Sciatic nerve (tissue), 2 donors: ENCODE measurements at regions not wholly inside any gene's neighbourhood (a gene's known extent, or its start where the extent isn't known, plus 50 kb on each side); places are given as distances from the start of the nearest gene placed in this dataset.
A peak's percentile ranks its signal among the peaks of the same experiment; 100 is the strongest.

ENCODE experiments used
- ATAC-seq: fragments of 200-7000 bp; cut with Tn5 transposase; one replicate; pipeline ENCODE4 v1.9.1; 2020; ENCODE audit warnings: mild to moderate bottlenecking, moderate library complexity
- DNase-seq: peaks from one replicate; pipeline ENCODE4 v3.0.0-alpha.2; 2020; ENCODE audit warnings: low spot score
- intact Hi-C: fragments of 100-400 bp; cut with DNase I; formaldehyde crosslinking; loops from one replicate; pipeline ENCODE4 v1.14.2; 2022
- donor health status: DM: no; HTN: no; CAD: no.
- donor health status: DM: no; HTN: no; CAD: no.

DNA sequence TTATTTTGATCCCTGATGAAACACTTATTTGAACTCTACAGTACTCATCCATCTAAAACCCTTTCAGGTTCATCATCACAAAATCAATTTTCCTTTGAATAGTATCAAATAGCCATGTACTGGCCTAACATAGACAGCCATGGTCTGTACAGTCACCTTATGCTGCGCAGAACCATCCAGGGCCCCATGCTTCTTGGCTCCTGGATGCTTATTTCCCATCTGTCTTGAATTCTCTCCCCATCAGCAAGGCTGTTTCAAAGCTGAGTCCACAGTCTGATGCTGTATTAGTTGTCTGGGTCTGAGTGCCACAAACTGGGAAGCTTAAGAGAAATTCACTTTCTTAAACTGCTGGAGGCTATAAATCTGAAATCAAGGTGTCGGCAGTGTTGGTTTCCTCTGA lies 290.2 kb downstream of the OSR1 start:
- intact Hi-C loops = no loop called here
- no peak for ATAC-seq
- no peak for DNase-seq

DNA sequence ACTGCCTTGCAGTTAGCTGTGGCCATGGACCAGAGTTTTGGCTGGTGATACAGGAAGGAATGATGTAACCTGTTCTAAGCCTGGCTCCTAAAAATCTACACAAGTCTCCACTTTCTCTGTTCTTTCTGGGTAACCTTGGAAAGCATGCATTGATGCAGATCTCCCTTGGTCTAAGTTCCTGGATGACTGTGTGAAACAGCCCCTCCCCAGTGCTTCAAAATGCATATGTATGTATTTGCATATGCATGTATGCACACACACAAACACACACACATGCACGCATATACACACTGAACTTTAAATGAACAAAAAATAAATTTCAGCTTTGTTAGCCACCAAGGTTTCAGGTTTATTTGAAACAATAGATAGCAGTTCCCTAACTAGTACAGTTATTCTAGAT lies 296.1 kb downstream of the OSR1 start:
- no peak for ATAC-seq
- intact Hi-C loops = no loop called here
- DNase-seq = no peak

DNA sequence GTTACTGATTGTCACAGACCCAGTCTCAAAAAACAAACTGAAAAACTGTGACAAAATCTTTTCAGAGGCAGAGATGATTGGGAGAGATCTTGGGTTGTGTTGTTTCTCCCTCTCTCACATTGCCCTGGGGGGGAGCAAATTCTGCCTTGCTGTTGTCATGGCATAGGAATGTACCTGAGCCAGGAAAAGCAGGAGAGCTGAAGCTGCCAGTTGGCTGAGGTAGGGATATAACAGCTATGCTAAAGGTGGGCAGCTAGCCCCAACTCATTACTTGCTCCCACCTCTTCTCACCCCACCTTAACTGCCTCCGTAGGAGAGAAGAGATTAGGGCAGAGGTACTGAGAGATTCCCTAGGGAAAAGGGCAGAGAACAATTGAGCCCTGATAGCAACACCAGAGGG lies 299.3 kb downstream of the OSR1 start:
- intact Hi-C loops = no loop called here
- no peak for ATAC-seq

DNA sequence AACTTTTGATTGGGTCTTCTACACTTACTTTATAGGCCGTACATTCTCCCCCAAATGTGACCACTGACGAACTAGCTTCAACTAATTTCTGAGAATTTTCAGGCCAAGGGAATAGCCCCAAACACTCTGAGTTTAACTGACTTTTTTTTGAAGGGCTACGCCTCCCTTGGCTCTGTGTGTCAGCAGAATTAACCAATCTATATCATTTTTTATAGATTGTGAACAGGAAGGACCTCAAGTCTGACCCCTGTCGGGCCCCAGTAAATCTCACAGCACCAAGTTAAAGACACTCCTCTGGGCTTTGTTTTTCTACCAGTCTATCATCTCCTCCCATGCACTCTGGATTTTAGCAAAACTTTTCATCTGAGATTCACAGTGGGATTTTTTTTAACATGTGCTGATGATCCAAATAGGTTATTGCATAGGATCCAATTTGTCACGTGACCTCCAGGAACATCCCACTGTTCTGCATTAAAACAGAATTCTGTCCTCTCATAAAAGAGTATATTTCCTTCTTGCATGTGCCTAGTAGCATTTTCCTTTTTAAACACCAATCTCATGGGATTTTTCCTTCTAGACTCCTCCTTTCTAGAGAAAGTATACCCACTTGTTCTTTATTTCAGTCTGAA lies 307.1 kb downstream of the OSR1 start:
- intact Hi-C loops = no loop called here
- DNase-seq (no peak), ATAC-seq (peak; percentile 49)

More for the DNA sequence above, 299.3 kb downstream of the OSR1 start:
- no peak for DNase-seq

GRCh38 chr2:19050354-19050753 lies 308.1 kb downstream of the OSR1 start:
- intact Hi-C loops = no loop called here

DNA sequence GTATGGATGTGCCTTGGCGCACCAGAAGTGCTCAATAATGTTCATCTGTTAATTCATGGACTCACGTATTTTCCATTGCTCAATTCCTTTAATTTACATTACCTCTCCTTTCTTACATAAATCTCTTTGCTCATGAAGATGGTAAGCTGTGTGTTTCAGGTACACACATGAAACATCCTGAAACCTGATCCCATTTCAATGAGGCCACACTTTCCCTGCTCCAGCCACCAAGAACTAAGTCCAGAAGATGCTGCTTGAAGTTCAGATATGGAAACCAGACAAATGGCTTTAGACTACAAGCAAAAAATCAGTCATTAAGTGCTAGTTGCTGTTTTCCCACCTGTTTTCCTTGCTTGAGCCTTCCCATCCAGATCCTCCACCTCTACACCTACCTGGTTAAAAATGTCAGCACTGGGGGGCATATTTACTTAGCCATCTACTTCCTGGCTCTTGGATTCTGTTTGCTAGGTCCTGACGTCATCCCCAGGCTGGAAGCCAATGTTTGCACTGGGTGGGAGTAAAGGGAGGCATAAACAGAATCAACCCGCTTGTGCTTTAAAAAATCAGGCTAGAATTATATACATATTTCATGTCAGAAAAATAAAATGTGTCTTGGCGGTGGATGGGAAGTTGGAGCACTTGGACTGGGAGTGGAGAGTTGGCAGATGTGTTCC lies 309.7 kb downstream of the OSR1 start:
- intact Hi-C loops = no loop called here
- DNase-seq (no peak), ATAC-seq (no peak)

More at GRCh38 chr2:19050354-19050753, 308.1 kb downstream of the OSR1 start:
- DNase-seq (no peak), ATAC-seq (no peak)

- ATAC-seq = peak; percentile 58
- DNase-seq = no peak
- intact Hi-C loops = no loop called here
These were observed 311.2 kb downstream of the OSR1 start for GRCh38 chr2:19046986-19047780.

DNA sequence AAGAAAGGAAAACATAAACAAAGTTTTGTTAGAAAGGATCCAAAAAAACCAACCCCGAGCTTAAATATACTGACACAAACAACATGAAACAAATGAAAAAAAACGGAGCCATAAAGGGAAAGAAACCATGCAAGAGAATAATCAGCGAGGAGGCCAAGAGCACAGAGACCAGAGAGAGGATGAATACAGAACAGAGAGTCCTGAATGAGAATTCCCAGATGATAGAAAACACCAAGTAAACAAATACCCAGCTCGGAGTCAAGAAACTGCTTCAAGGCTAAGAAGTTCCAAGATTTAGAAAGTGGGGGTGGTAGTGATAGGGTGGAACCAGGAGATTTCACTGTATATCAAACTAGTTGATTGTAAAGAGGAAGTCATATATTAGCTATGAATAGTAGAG lies 313.3 kb downstream of the OSR1 start:
- intact Hi-C loops = no loop called here
- ATAC-seq = peak; percentile 71
- DNase-seq = no peak

- ATAC-seq (no peak), DNase-seq (no peak)
- intact Hi-C loops = no loop called here
These were observed 314.5 kb downstream of the OSR1 start for GRCh38 chr2:19043893-19044292.

DNA sequence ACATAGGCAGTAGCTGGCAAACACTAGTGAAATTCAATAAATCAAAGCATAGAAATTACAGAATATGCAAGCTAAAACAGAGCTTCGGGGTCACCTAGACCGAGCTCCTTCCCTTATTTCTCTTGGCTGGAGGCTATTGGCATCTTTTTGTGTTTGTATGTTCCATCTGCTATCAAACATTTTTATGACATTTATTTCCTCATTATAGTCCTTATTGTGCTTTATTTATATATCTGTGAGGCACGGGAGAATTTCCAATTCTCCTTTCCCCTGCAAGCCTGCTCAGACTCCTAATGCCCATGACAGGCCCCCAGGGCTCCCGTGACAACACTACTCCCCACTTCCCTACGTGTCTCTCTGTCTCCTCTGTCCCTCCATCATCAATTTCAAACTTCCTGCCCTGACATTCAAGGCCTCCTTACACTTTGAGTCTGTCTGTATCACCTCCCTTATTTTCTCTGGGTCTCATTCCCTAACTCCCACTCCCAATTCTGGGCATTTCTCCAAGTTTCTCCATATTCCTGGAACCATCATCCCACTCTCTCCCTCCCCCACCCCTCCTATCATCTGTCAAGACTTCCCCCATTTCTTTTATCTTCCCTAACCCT lies 316.9 kb downstream of the OSR1 start:
- intact Hi-C loops = no loop called here
- no peak for ATAC-seq
- DNase-seq = no peak

- intact Hi-C loops = no loop called here
- DNase-seq (no peak), ATAC-seq (no peak)
These were observed 320.1 kb downstream of the OSR1 start for GRCh38 chr2:19038071-19039015.

- ATAC-seq = no peak
- intact Hi-C loops = no loop called here
These were observed 322.3 kb downstream of the OSR1 start for GRCh38 chr2:19036091-19036490.

GRCh38 chr2:19035238-19035637 lies 323.2 kb downstream of the OSR1 start:
- DNase-seq (no peak), ATAC-seq (peak; percentile 96)
- intact Hi-C loops = no loop called here

More at GRCh38 chr2:19036091-19036490, 322.3 kb downstream of the OSR1 start:
- DNase-seq = no peak

DNA sequence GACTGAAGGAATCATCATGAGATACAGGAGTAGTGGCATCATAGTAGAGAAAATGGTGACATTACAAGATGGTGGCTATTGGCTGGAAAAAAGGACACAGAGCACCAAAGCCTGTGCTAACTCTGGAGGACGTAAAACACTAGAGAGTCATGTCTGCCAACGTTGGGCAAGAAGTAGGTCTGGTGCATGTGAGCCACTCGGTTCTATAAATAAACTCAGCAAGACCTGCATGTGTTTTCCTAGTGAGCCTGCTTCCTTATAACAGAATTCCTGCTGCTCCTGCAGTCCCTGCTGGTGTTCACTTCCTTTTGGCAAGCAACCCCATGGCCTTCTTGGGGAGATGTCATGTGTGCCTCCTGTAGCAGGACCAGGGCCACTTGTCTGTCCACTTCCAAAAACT lies 325.2 kb downstream of the OSR1 start:
- ATAC-seq (no peak), DNase-seq (no peak)
- intact Hi-C loops = no loop called here

- DNase-seq (no peak), ATAC-seq (no peak)
- intact Hi-C loops = no loop called here
These were observed 326.8 kb downstream of the OSR1 start for GRCh38 chr2:19031642-19032041.

DNA sequence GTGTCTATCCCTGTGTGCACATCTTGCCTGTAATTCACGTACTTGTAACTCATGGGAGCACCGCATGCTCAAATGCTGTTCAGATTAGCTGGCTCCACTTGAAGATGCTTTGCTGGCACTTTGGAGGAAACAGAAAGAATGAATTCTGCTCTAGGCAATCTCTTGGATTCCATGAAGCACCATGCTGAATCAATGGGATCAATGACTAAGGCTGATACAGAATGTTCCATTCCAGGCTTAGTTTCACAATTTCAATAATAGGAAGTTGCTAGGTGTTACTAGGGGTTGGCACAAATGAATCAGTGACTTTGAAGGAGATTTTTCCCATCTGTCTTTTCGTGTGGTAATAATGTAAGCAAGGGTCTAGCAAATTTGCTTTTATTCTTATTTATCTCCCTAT lies 328.8 kb downstream of the OSR1 start:
- ATAC-seq (no peak), DNase-seq (no peak)
- intact Hi-C loops = no loop called here

DNA sequence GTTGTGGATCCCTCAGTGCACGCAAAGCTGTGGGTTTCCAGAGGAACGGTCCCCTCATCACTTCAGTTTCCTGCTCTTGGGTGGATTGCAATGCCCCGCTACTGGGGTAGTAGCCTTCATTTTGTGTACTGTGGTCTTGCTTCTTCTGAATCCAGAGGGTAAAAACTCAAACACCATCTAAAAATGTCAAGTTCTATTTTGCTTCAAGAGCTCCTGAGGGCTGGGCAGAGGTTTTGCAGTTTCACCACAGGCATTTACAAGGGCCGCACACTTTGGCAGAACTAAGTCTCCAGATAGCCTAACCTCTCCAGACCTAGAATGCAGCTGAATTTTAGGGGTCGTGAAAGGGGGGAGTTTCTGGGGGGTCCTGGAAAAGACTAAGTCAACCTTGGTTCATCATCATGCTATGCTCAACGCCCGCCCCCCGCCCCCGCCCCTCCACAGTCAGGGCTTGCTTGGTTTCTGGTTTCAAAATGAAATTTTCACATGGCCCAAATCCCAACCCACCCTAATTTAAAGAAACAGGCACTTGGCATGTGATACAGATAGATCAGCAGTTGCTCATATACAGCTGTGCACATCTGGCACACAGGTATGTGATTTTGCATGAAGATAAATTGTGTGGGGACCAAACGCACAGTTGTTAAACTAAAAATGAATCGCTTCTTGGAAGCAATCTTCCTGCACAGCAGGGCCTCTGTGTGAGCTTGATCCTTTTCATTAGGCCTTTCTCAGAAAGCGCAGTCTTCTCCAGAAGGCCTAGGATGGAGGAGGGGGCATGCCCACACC lies 329.6 kb downstream of the OSR1 start:
- intact Hi-C loops = no loop called here
- DNase-seq = no peak
- peak; percentile 71 for ATAC-seq

DNA sequence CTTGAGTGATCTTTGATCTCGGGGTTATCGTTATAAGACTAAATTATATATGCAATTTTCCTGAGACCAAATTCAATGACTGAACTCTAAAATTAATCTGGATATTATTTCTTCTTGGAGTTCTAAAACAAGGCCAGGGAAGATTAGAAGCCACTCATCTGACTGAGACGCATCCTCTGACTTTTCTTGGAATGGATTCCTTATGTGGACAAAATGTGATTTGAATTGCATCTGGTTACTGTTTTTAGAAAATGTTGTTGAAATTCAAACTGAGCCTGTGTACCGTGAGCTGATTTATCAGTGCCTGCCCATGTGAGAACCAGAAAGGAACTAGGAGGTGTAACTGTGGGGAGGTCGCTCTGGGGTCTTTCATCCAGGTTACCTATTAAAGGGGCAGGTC lies 330.8 kb downstream of the OSR1 start:
- peak; percentile 56 for ATAC-seq
- no peak for DNase-seq
- intact Hi-C loops = no loop called here
